A172 (cell line): ENCODE measurements at regions not wholly inside any gene's neighbourhood (a gene's known extent, or its start where the extent isn't known, plus 50 kb on each side); places are given as distances from the start of the nearest gene placed in this dataset.
A peak's percentile ranks its signal among the peaks of the same experiment; 100 is the strongest.

Source experiments
- DNase-seq: peaks from one replicate; pipeline ENCODE4 v3.0.0-alpha.2; 2015; ENCODE audit warnings: low spot score

GRCh38 chr1:209328196-209328595, 255.3 kb upstream of the CAMK1G start:
- no peak for DNase-seq

- DNase-seq = peak; percentile 54
Observed at GRCh38 chr1:209335178-209335577, 248.3 kb upstream of the CAMK1G start.

GRCh38 chr1:209341146-209341545, 242.4 kb upstream of the CAMK1G start:
- DNase-seq = no peak

GRCh38 chr1:209341673-209342420, 241.7 kb upstream of the CAMK1G start:
- DNase-seq = no peak

- no peak for DNase-seq
Observed at GRCh38 chr1:209342441-209343175, 240.9 kb upstream of the CAMK1G start.

- no peak for DNase-seq
Observed at GRCh38 chr1:209343511-209343910, 240.0 kb upstream of the CAMK1G start.

DNA sequence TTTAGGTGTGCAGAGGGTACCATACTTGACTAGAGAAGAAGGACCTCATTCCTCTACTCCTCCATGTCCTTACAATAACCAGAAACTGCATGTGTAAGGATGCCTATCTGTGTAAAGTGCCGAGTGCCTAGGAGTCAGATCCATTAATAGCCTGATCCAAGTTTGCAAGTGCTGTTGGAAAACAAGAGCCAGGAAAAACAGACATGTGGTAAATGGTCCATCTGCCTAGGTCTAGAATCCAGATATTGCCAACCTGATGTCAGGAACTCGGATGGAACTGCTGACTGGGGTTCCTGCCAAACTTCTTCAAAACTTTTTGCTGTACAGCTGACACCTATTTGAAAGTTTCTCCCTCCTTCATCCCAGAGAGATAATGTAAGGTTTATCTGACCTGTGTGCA, 239.4 kb upstream of the CAMK1G start:
- no peak for DNase-seq

GRCh38 chr1:209349363-209350308, 233.9 kb upstream of the CAMK1G start:
- peak; percentile 56 for DNase-seq

DNA sequence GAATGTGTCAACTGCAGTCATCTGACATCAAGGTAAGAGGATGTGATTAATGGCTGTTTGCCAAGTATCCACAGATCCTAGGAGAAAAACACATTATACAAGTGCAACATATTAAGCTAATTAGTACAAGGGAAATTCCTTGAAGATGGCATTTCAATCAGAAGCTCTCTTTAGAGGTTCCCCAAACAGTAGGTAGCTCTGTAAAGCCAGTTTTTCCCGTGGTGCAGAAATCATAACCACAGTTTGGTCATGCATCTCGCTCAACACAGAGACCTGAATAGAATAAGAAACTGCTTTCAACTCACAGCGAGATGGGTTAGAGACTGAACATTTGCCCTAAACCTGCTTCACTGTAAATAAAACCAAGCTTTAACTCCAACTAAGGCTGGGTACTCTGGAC, 230.5 kb upstream of the CAMK1G start:
- no peak for DNase-seq

- peak; percentile 95 for DNase-seq
Observed at GRCh38 chr1:209354111-209354839, 229.2 kb upstream of the CAMK1G start.

DNA sequence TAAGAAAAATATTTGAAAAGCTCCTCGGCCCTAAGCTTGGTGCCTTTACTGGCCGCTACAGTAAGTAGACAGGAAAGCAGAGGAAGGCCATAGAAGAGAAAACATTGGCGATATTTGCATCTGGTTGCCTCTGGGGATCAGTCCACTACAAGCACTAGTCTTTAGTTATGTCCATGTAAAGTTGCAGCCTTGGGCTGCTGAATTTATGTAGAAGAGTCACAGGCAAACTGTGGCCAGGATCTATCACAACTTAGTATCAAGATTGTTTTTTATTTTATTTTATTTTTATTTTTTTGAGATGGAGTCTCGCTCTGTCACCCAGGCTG, 228.7 kb upstream of the CAMK1G start:
- DNase-seq = no peak

- DNase-seq = no peak
Observed at GRCh38 chr1:209355415-209355814, 228.1 kb upstream of the CAMK1G start.

DNA sequence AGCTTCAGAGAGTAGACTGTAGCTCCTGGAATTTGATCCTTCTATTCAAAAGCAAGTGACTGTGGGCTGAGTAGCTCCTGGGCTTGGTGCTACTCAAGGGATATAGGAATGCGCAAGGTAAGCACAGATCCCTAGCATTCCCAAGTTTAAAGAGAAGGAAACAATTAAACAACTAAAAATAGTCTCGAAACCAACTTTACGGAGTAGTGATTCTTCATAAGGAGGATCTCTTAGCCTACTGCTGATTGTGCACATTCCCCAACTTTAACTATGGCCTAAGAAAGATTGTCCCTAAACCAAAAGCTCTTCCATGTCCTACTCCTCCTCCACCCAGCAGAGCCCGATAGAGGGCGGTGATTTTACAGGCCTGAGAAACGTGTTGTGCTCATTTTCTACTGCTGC, 226.5 kb upstream of the CAMK1G start:
- no peak for DNase-seq

- DNase-seq = no peak
Observed at GRCh38 chr1:209363112-209363511, 220.4 kb upstream of the CAMK1G start.

DNA sequence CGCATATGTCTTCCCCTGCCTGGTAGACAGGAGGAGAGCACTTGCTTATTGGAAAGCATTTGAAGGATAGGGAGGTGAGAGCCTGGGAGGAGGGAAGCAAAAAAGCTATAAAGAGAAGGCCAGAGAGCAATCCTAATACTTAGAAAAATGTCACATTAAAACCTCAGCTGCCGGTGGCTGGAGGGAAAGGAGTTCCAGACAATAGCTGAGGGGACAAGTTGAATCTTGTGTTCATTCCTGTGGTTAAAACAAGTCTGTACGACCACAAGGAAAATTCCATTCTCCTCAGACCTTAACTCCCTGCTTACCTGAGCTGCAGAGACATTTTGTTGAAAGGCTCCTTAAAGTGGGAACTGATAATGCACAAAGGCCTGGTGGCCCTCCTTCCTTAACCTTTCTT, 218.8 kb upstream of the CAMK1G start:
- peak; percentile 71 for DNase-seq

DNA sequence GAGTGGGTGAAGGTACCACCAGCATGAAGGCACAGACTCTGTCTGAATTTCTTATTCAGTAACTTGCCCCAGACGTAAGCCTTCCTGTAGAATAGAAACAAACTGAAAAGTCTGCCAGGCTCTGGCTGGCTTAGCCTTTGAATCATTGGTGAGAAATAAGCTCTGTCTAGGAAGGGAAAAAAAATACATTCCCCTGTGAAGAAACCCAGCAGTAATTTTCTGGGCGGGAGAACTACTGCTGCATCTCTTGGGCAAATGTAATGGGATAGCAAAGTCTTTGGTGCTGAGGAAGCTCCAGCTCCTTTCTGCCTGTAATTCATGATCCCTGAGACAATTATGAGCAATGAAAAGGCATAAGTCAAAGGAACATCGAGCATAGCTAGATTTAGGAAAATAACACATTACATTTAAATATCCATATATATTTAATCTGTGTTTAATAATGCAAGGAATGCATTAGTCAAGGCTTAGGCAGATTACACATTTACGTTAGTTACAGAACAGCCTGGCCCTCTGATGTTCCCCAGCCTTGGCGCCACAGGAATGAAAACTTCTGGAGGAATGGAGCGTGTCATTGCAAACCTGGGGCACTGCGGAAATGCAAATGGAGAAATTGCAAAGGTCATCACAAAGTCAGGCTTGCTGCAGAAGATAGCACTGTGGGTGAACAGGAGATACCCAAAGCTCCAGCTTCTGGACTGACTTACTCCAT, 216.3 kb upstream of the CAMK1G start:
- DNase-seq = no peak

- DNase-seq = peak; percentile 83
Observed at GRCh38 chr1:209368864-209369598, 214.5 kb upstream of the CAMK1G start.

DNA sequence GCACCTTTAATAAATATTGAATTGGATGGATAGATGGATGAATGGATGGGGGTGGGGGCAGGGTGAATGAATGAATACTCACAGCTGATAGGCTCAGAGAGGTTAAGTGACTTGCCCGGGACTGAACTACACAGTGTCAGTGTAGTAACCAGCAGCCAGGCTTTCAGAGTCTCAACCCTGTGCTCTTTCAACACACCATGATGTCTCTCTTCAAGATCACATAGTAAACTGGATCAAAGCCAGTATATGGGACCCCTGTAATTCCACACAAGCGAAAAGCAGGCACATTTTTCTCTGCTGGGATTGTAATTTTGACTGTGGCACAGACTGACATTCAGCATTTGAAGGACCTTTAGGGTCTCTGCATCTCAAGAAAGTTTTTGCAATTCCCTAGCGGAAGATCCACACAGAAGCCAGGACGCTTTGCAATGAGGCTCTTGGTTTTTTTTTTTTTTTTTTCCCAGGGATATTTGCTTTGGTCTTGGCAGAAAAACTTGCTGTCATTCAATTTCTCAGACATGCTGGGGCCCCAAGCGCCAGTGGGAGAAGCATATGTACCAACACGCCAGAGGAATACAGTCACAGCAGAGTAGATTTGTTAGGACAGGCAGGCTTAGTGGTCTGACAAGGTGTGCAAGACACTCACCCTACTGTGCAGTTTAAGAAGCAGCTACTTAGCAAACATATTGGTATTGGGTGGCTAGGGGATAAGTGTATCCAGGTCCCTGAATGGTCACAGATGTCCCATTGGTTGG, 213.1 kb upstream of the CAMK1G start:
- no peak for DNase-seq

DNA sequence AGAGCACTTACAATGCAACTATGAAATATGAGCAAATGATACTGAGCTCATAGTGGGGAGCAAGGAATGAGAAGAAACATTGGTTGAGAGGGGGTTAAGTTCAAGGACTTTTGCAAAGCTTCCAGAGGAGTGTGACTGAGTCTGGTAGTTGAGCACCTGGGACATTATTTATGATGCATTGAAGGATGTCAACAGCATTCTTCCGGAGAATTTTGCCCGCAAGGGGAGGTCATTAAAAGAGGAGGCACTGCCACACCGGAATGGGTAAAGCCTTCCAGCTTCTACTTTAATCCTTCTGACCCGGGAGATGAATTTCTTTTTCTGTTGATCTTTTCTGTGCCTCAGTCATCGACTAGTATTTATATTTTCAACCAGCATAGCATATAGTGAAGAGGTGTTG, 208.4 kb upstream of the CAMK1G start:
- DNase-seq = peak; percentile 60
